Endometrium (tissue), 2 donors: ENCODE measurements at regions not wholly inside any gene's neighbourhood (a gene's known extent, or its start where the extent isn't known, plus 50 kb on each side); places are given as distances from the start of the nearest gene placed in this dataset.

Source experiments
- FAIRE-seq: peaks from 2 replicates; lab custom pipeline; 2012; peaks lifted over from hg19 to GRCh38; lab: Jason Lieb, UNC
- donor health status: control.
- donor health status: control.

DNA sequence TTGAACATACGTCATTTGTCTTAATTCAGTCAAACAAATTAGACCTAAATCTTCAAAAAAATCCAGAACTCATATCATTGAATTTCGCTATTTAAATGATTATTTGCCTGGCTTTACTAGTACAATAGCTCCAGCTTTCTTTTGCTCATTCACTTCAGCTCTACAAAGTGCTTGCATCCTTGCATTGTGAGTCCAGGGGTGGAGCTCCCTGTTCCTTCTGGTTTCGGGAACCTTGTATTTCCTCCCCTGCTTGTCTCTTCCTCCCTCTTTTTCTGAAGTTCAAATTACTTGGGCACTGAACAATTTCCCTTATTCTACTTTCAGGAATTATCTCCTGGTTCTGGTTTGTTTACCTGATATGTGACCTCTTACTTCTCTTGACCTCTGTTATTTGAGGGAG lies 58.1 kb upstream of the KITLG start:
- FAIRE-seq: no peak

GRCh38 chr12:88634008-88634407 lies 53.7 kb upstream of the KITLG start:
- no peak for FAIRE-seq

DNA sequence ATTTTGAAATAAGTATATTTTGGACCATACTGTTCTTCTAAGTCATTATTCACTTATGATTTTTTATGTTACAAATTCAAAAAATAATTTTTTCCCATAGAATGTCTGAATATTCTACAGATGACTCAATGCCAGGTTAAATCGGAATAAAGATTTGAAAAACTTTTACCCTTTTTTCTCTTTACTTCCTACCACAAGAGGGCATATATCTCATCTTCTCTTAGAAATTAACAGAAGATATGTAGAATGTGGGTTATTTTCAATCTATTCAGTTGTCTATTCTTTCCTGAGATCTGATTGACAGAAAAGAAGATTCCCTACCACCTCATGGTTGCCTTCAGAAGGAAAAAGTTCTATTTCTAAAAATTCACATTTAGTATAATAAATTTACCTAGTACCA lies 53.0 kb upstream of the KITLG start:
- no peak for FAIRE-seq

GRCh38 chr12:88630561-88630960 lies 50.3 kb upstream of the KITLG start:
- FAIRE-seq: peak; percentile 92
